ENCODE measurements at regions not wholly inside any gene's neighbourhood (a gene's known extent, or its start where the extent isn't known, plus 50 kb on each side); places are given as distances from the start of the nearest gene placed in this dataset.

- peaks cover 2% of the 10 kb centered on the region for H3K27me3 Mint-ChIP-seq (ENCODE audit: insufficient read depth, low read depth, poor library complexity)
- H3K4me1 ChIP-seq (ENCODE audit: insufficient read depth): peaks cover 8% of the 10 kb centered on the region
- no peak overlapping the region for H3K4me2 ChIP-seq
- no peak for DNase-seq (ENCODE audit: low spot score)
- H3K27me3 ChIP-seq (ENCODE audit: insufficient read depth): no peaks in the 10 kb centered on the region
- H3K27ac ChIP-seq (ENCODE audit: low read depth): no peak overlapping the region
- H3K27ac Mint-ChIP-seq: no peak overlapping the region
- TF ChIP-seq NANOG (IDR thresholded peaks at IDR 0.05; ENCODE audit: borderline replicate concordance) (no peak), ETS1 (IDR thresholded peaks at IDR 0.05) (no peak), JUNB (IDR thresholded peaks at IDR 0.05; ENCODE audit: unreplicated experiment) (no peak), EZH2phosphoT487 (IDR thresholded peaks at IDR 0.05; ENCODE audit: unreplicated experiment) (no peak), ZNF114 (CRISPR knock-in tag; IDR thresholded peaks at IDR 0.05) (no peak), STAT1 (IDR thresholded peaks at IDR 0.05; ENCODE audit: unreplicated experiment) (no peak), REST (IDR thresholded peaks at IDR 0.05; ENCODE audit: unreplicated experiment) (no peak), CREB1 (CRISPR knock-in tag; IDR thresholded peaks at IDR 0.05; ENCODE audit: low read depth) (no peak), CTCF (conservative IDR thresholded peaks at IDR 0.05; ENCODE audit: low read depth in 2 of 2) (no peak), POLR2AphosphoS5 (IDR thresholded peaks at IDR 0.05; ENCODE audit: low read depth) (no peak), ZNF331 (CRISPR knock-in tag; IDR thresholded peaks at IDR 0.05; ENCODE audit: low read depth) (no peak), ZNF462 (CRISPR knock-in tag; IDR thresholded peaks at IDR 0.05) (no peak), EZH2 (IDR thresholded peaks at IDR 0.05; ENCODE audit: low read depth, unreplicated experiment) (no peak)
- no peak overlapping the region for H3K4me3 ChIP-seq
- peaks cover 6% of the 10 kb centered on the region; the same call in 1 of the 3 replicates for H3K36me3 Mint-ChIP-seq (ENCODE audit: low read depth)
- no peaks in the 10 kb centered on the region for H4K20me1 ChIP-seq (replicated peaks; ENCODE audit: insufficient read depth)
- H3K4me1 Mint-ChIP-seq: peaks cover 41% of the 10 kb centered on the region
- H3K36me3 ChIP-seq (ENCODE audit: insufficient read depth): no peaks in the 10 kb centered on the region
- ATAC-seq: no peak
- H3K79me2 ChIP-seq (replicated peaks; ENCODE audit: insufficient read depth): no peaks in the 10 kb centered on the region
- H3K4me3 Mint-ChIP-seq: no peak overlapping the region
- H3F3A ChIP-seq (replicated peaks; ENCODE audit: low read depth): no peaks in the 10 kb centered on the region
- no peak overlapping the region for H2AFZ ChIP-seq
- no peaks in the 10 kb centered on the region for H3K9me3 Mint-ChIP-seq
- H3K9me2 ChIP-seq (ENCODE audit: insufficient read depth): peaks cover 8% of the 10 kb centered on the region; the same call in 1 of the 2 replicates
These were observed 152.4 kb upstream of the TRPC7 start for GRCh38 chr5:136517755-136518154.

Measured in GM23338 (cell line).